ENCODE measurements at regions not wholly inside any gene's neighbourhood (a gene's known extent, or its start where the extent isn't known, plus 50 kb on each side); places are given as distances from the start of the nearest gene placed in this dataset.

- H3K9me3 ChIP-seq = peaks cover 0 to 7% of the 10 kb centered on the region in 2 donors
- DNase-seq (ENCODE audit: low spot score in 2 of 2) = no peak
- no peak overlapping the region for H3K4me3 ChIP-seq
- no peaks in the 10 kb centered on the region for H3K27me3 ChIP-seq
- H3K27ac ChIP-seq = no peak overlapping the region
- no peaks in the 10 kb centered on the region for H3K36me3 ChIP-seq
- H3K4me1 ChIP-seq = peaks cover 0 to 19% of the 10 kb centered on the region in 2 donors
- intact Hi-C loops (cut with DNase I) = no loop called here
- TF ChIP-seq CTCF (IDR thresholded peaks at IDR 0.05) = no peak
Measured at GRCh38 chr2:38497670-38498037, 105.1 kb downstream of the HNRNPLL start.

DNA sequence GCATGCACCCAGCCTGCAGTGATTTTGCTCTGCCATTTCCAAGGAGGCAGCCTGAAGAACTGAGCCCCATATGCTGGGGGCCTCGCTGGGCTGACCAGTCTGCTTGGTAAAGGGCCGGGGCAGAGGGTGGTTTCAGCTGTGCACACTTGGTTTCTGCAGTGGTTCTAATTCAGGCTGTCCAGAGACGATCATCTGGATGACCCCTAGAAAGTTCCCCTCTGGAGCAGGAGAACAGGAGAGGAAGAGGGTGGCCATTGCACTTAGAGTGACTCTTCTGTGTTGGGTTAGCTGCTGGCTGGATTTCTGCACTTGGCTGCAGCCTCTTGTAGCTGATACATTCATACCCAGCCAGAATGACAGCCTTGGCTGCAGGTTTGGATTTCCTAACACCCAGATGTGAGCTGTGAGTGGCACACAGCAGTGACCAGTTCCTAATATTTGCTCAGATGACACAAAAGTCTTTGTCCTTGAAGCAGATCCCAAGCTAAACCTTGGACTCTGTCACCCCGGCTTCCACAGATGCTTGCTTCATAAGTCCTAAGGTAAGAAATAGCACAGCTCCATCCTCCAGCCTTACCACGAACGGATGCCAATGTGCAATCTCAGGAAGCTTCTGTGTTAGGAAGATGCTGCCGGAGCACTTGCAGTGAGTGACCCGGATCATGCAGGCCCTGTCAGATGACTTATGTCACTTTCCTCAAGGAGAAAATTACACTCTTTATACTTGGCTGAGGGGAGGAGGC, 105.6 kb downstream of the HNRNPLL start:
- Histone ChIP-seq H3K27me3 (no peaks in the 10 kb centered on the region), H3K4me3 (no peak overlapping the region), H3K36me3 (no peaks in the 10 kb centered on the region), H3K27ac (no peak overlapping the region), H3K9me3 (peaks cover 0 to 2% of the 10 kb centered on the region in 2 donors), H3K4me1 (peaks cover 0 to 19% of the 10 kb centered on the region in 2 donors)
- no peak for TF ChIP-seq CTCF (IDR thresholded peaks at IDR 0.05)
- intact Hi-C loops (cut with DNase I) = no loop called here
- DNase-seq (ENCODE audit: low spot score in 2 of 2) = peak in 1 of 2 donors; percentile 72

DNA sequence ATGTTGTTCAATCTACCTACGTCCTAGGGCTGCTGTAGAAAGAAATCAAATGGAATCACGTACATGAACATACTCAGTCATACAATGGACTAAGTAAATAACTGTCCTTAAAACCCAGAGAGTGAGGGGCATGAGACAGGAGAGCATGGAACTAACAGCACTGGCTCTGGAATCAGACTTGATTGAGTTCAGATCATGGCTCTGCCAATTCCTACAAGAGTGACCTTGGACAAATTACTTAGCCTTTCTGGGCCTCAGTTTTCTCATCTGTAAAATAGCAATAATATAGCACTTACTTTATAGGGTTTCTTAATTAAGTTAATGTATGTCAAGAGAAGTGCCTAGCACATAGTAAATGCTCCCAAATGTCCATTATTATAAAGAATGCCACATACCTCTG, 106.8 kb downstream of the HNRNPLL start:
- H3K36me3 ChIP-seq = no peaks in the 10 kb centered on the region
- H3K27me3 ChIP-seq = no peaks in the 10 kb centered on the region
- no peak overlapping the region for H3K27ac ChIP-seq
- intact Hi-C loops (cut with DNase I) = no loop called here
- TF ChIP-seq CTCF (IDR thresholded peaks at IDR 0.05) = no peak
- peaks cover 0 to 19% of the 10 kb centered on the region in 2 donors for H3K4me1 ChIP-seq
- no peak overlapping the region for H3K4me3 ChIP-seq
- no peaks in the 10 kb centered on the region for H3K9me3 ChIP-seq
- DNase-seq (ENCODE audit: low spot score in 2 of 2) = no peak

DNA sequence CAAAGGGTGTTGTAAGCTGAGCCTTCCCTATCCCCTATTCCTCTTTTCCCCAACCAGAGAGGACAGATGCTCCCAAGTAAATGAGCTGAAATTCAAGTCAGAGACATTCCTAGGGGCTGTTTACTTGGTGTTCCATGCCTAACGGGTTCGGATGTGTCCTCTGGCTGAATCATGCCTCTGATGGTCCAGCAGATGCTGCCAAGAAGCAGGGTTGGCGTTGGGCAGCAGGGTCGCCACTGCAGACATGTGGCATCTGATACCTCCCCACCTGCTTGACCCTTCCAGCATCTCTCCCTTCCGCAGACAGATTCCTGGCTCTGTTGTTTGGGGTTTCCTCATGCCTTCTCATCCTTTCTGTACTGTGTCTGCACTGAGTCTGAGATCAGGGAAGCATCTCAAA, 108.3 kb downstream of the HNRNPLL start:
- H3K9me3 ChIP-seq = no peaks in the 10 kb centered on the region
- no peak overlapping the region for H3K27ac ChIP-seq
- H3K4me1 ChIP-seq = peaks cover 0 to 10% of the 10 kb centered on the region in 2 donors
- DNase-seq (ENCODE audit: low spot score in 2 of 2) = no peak
- no peak overlapping the region for H3K4me3 ChIP-seq
- TF ChIP-seq CTCF (IDR thresholded peaks at IDR 0.05) = no peak
- H3K27me3 ChIP-seq = no peaks in the 10 kb centered on the region
- H3K36me3 ChIP-seq = no peaks in the 10 kb centered on the region
- intact Hi-C loops (cut with DNase I) = no loop called here

DNA sequence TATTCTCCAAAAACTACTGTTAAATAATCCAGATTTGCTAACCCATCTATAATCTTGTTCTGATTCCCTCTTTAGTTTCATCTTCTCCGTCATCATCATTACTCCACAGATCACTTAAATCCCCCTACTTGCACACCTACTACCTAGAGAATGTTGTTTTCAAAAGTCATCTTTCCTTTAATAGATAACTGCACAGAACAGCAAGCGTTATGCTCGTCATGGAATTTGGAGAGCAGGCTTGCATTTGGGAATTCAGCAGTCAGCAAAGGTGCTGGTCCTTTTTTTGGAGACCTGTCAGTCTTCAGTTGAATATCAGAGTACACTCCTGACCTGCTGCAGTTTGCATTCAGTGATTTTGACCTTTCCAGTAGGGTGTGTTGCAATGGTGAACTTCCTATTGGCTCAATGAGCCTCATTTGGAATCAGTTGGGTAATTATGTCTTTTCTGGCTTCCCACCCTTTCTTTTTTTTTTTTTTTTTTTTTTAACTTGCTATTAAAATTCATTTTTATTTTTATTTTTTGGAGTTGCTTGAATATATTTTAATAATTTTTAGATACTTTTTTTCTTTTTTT, 110.6 kb downstream of the HNRNPLL start:
- Histone ChIP-seq H3K9me3 (no peaks in the 10 kb centered on the region), H3K4me1 (peaks cover 0 to 3% of the 10 kb centered on the region in 2 donors), H3K36me3 (no peaks in the 10 kb centered on the region), H3K27me3 (no peaks in the 10 kb centered on the region), H3K4me3 (no peak overlapping the region), H3K27ac (no peak overlapping the region)
- intact Hi-C loops (cut with DNase I) = no loop called here
- no peak for TF ChIP-seq CTCF (IDR thresholded peaks at IDR 0.05)
- no peak for DNase-seq (ENCODE audit: low spot score in 2 of 2)

All from ascending aorta (tissue), 2 donors.